ENCODE measurements at regions not wholly inside any gene's neighbourhood (a gene's known extent, or its start where the extent isn't known, plus 50 kb on each side); places are given as distances from the start of the nearest gene placed in this dataset.

- DNase-seq (ENCODE audit: low read depth in 2 of 2), result peak; percentile 67 to 89
- Histone ChIP-seq H3K79me2 (ENCODE audit: control insufficient read depth, insufficient read depth, low read length) (no peaks in the 10 kb centered on the region), H2AFZ (ENCODE audit: low read length) (no peak overlapping the region), H3K4me3 (replicated peaks in 1 of 4; ENCODE audit: control extremely low read depth in 1 of 4, insufficient read depth in 1 of 4, low read depth in 3 of 4, low read length in 4 of 4) (no peak overlapping the region), H3K27me3 (ENCODE audit: control insufficient read depth, insufficient read depth, low read length) (no peaks in the 10 kb centered on the region), H3K9me3 (ENCODE audit: control insufficient read depth, insufficient read depth, low read depth, low read length) (no peaks in the 10 kb centered on the region), H3K4me2 (ENCODE audit: extremely low read depth, insufficient read depth, low read length) (no peak overlapping the region), H3K36me3 (ENCODE audit: control insufficient read depth, insufficient read depth, low read length) (no peaks in the 10 kb centered on the region), H3K4me1 (ENCODE audit: control insufficient read depth, extremely low read depth, insufficient read depth, low read length) (peaks cover 6% of the 10 kb centered on the region), H3K9ac (ENCODE audit: insufficient read depth, low read length) (no peak overlapping the region), H4K20me1 (ENCODE audit: control insufficient read depth, extremely low read depth, insufficient read depth, low read length) (no peaks in the 10 kb centered on the region), H3K27ac (ENCODE audit: insufficient read depth, low read length) (peak overlapping the region; percentile 64)
- TF ChIP-seq EZH2 (IDR thresholded peaks at IDR 0.05; ENCODE audit: low read length, missing control alignments) (no peak), CTCF (conservative IDR thresholded peaks at IDR 0.05 in 1 of 2, IDR thresholded peaks at IDR 0.05 in 1 of 2; ENCODE audit: low read depth in 1 of 2, low read length in 2 of 2) (no peak)
These were observed 69.1 kb upstream of the ZNF516 start for GRCh38 chr18:76564117-76564516.

- Histone ChIP-seq H3K4me1 (ENCODE audit: control insufficient read depth, extremely low read depth, insufficient read depth, low read length) (peaks cover 6% of the 10 kb centered on the region), H3K79me2 (ENCODE audit: control insufficient read depth, insufficient read depth, low read length) (no peaks in the 10 kb centered on the region), H3K36me3 (ENCODE audit: control insufficient read depth, insufficient read depth, low read length) (no peaks in the 10 kb centered on the region), H3K9ac (ENCODE audit: insufficient read depth, low read length) (no peak overlapping the region), H4K20me1 (ENCODE audit: control insufficient read depth, extremely low read depth, insufficient read depth, low read length) (no peaks in the 10 kb centered on the region), H3K9me3 (ENCODE audit: control insufficient read depth, insufficient read depth, low read depth, low read length) (no peaks in the 10 kb centered on the region), H3K27me3 (ENCODE audit: control insufficient read depth, insufficient read depth, low read length) (no peaks in the 10 kb centered on the region), H2AFZ (ENCODE audit: low read length) (no peak overlapping the region), H3K27ac (ENCODE audit: insufficient read depth, low read length) (no peak overlapping the region), H3K4me3 (replicated peaks in 1 of 4; ENCODE audit: control extremely low read depth in 1 of 4, insufficient read depth in 1 of 4, low read depth in 3 of 4, low read length in 4 of 4) (no peak overlapping the region), H3K4me2 (ENCODE audit: extremely low read depth, insufficient read depth, low read length) (no peak overlapping the region)
- TF ChIP-seq CTCF (conservative IDR thresholded peaks at IDR 0.05 in 1 of 2, IDR thresholded peaks at IDR 0.05 in 1 of 2; ENCODE audit: low read depth in 1 of 2, low read length in 2 of 2), result no peak
- no peak for DNase-seq (ENCODE audit: low read depth in 2 of 2)
These were observed 67.5 kb upstream of the ZNF516 start for GRCh38 chr18:76562286-76563122.

GRCh38 chr18:76558881-76559667, 64.0 kb upstream of the ZNF516 start:
- peak; percentile 16 to 60 for DNase-seq (ENCODE audit: low read depth in 2 of 2)
- no peak overlapping the region for H3K4me3 ChIP-seq (replicated peaks in 1 of 4; ENCODE audit: control extremely low read depth in 1 of 4, insufficient read depth in 1 of 4, low read depth in 3 of 4, low read length in 4 of 4)
- no peaks in the 10 kb centered on the region for H4K20me1 ChIP-seq (ENCODE audit: control insufficient read depth, extremely low read depth, insufficient read depth, low read length)
- H3K79me2 ChIP-seq (ENCODE audit: control insufficient read depth, insufficient read depth, low read length), result no peaks in the 10 kb centered on the region
- H3K9ac ChIP-seq (ENCODE audit: insufficient read depth, low read length), result no peak overlapping the region
- no peak overlapping the region for H2AFZ ChIP-seq (ENCODE audit: low read length)
- TF ChIP-seq CTCF (conservative IDR thresholded peaks at IDR 0.05 in 1 of 2, IDR thresholded peaks at IDR 0.05 in 1 of 2; ENCODE audit: low read depth in 1 of 2, low read length in 2 of 2) (no peak), EZH2 (IDR thresholded peaks at IDR 0.05; ENCODE audit: low read length, missing control alignments) (no peak)
- no peaks in the 10 kb centered on the region for H3K27me3 ChIP-seq (ENCODE audit: control insufficient read depth, insufficient read depth, low read length)
- H3K36me3 ChIP-seq (ENCODE audit: control insufficient read depth, insufficient read depth, low read length), result no peaks in the 10 kb centered on the region
- H3K27ac ChIP-seq (ENCODE audit: insufficient read depth, low read length), result no peak overlapping the region
- H3K4me1 ChIP-seq (ENCODE audit: control insufficient read depth, extremely low read depth, insufficient read depth, low read length), result no peaks in the 10 kb centered on the region
- no peaks in the 10 kb centered on the region for H3K9me3 ChIP-seq (ENCODE audit: control insufficient read depth, insufficient read depth, low read depth, low read length)
- H3K4me2 ChIP-seq (ENCODE audit: extremely low read depth, insufficient read depth, low read length), result no peak overlapping the region

Measured in fibroblast of lung (primary cell).